K562 (cell line): ENCODE measurements at regions not wholly inside any gene's neighbourhood (a gene's known extent, or its start where the extent isn't known, plus 50 kb on each side); places are given as distances from the start of the nearest gene placed in this dataset.
"Not testable (repeated sequence)": the region's sequence is repeated elsewhere in the genome, so short reads cannot be mapped to it uniquely, and the experiment has no call there.

ENCODE experiments used
- ATAC-seq: fragments of 200-7000 bp; cut with Tn5 transposase; 3 replicates; pipeline ENCODE4 v1.9.1; 2020; ENCODE audit warnings: moderate library complexity
- BruUV-seq: library from RNA; stranded (reverse); fragments of 400-500 nt; replicated peaks from 2 replicates; lab custom pipeline; 2021; lab: Mats Ljungman, UMichigan
- CTCF ChIA-PET: fragments of 300-600 bp; formaldehyde crosslinking; extraction: SDS; loops from one replicate; lab custom pipeline; 2021; ENCODE audit warnings: low intra/inter-chr PET ratio; lab: Yijun Ruan, JAX
- POLR2A ChIA-PET: fragments of 300-600, 350-650 bp; sonication (Branson Sonifier 250); formaldehyde crosslinking; extraction: SDS; loops from one replicate; lab custom pipeline; 2021; ENCODE audit warnings: antibody characterized with exemption, inconsistent platforms; lab: Yijun Ruan, JAX
- DNase-seq, 4 experiments: peaks; one replicate each; pipeline versions ENCODE4 v3.0.0 to v3.0.0-alpha.2; 2011 to 2018; ENCODE audit warnings: low spot score in 3 of 4, mixed read lengths in 3 of 4; ENCODE audit errors: extremely low read depth in 1 of 4
- FAIRE-seq: peaks from 2 replicates; lab custom pipeline; 2011; peaks lifted over from hg19 to GRCh38; lab: Jason Lieb, UNC
- H2AFZ ChIP-seq: 2 replicates; pipeline ENCODE4 v1.6.0; 2011; ENCODE audit warnings: low read depth, low read length, control low read depth, inconsistent platforms
- H3K27ac ChIP-seq: fragments of 200-600 bp; 3 replicates; pipeline ENCODE4 v1.8.0; 2011; ENCODE audit warnings: low read depth, mild to moderate bottlenecking, control low read depth, inconsistent platforms, low read length, moderate library complexity, mixed read lengths; ENCODE audit errors: extremely low read depth
- H3K27me3 ChIP-seq, 2 experiments: fragments of 300-600 bp in 1 of 2; 2 replicates in 1 of 2; 3 replicates in 1 of 2; pipeline versions ENCODE4 v1.6.0 to v1.8.0; 2011; ENCODE audit warnings: inconsistent platforms in 2 of 2, low read length in 2 of 2, mild to moderate bottlenecking in 1 of 2, mixed read lengths in 1 of 2, moderate library complexity in 1 of 2; ENCODE audit not compliant: control insufficient read depth in 2 of 2, insufficient read depth in 2 of 2
- H3K36me3 ChIP-seq: fragments of 300-600 bp; 3 replicates; pipeline ENCODE4 v1.8.0; 2011; ENCODE audit warnings: mild to moderate bottlenecking, low read length, inconsistent platforms; ENCODE audit not compliant: control insufficient read depth, insufficient read depth
- H3K4me1 ChIP-seq, 2 experiments: fragments of 200-600 bp in 1 of 2; replicated peaks in 1 of 2; 2 replicates in 1 of 2; 3 replicates in 1 of 2; pipeline versions ENCODE4 v1.5.1 to v1.8.0; 2011; ENCODE audit warnings: inconsistent platforms in 2 of 2, low read length in 2 of 2, mild to moderate bottlenecking in 1 of 2, mixed read lengths in 1 of 2, moderate library complexity in 1 of 2; ENCODE audit not compliant: control insufficient read depth in 2 of 2, insufficient read depth in 2 of 2
- H3K4me2 ChIP-seq: 2 replicates; pipeline ENCODE4 v1.6.1; 2011; ENCODE audit warnings: low read length, control low read depth, inconsistent platforms, mixed read lengths; ENCODE audit not compliant: insufficient read depth
- H3K4me3 ChIP-seq: fragments of 200-600 bp; sonication (generic), shearing (Covaris generic); 2 replicates; pipeline ENCODE4 v1.5.1; 2016; ENCODE audit warnings: control low read depth, inconsistent platforms
- H3K79me2 ChIP-seq: fragments of 200-600 bp; 3 replicates; pipeline ENCODE4 v1.8.0; 2011; ENCODE audit warnings: low read length, inconsistent platforms; ENCODE audit not compliant: control insufficient read depth, insufficient read depth
- H3K9ac ChIP-seq, 2 experiments: 2 replicates each; pipeline versions ENCODE4 v1.6.0 to v1.6.1; 2011; ENCODE audit warnings: low read depth in 2 of 2, low read length in 2 of 2, control low read depth in 1 of 2, inconsistent platforms in 1 of 2, mild to moderate bottlenecking in 1 of 2, mixed read lengths in 1 of 2; ENCODE audit not compliant: insufficient read depth in 1 of 2
- H3K9me1 ChIP-seq: one replicate; pipeline ENCODE4 v1.6.0; 2011; ENCODE audit warnings: inconsistent platforms, mild to moderate bottlenecking, low read length, moderate library complexity; ENCODE audit not compliant: control insufficient read depth, insufficient read depth
- H3K9me3 ChIP-seq: replicated peaks from 2 replicates; pipeline ENCODE4 v1.5.1; 2011; ENCODE audit warnings: low read depth, low read length, inconsistent platforms; ENCODE audit not compliant: control insufficient read depth, insufficient read depth
- H4K20me1 ChIP-seq: replicated peaks from 2 replicates; pipeline ENCODE4 v1.6.1; 2011; ENCODE audit warnings: low read length, inconsistent platforms, mixed read lengths; ENCODE audit not compliant: control insufficient read depth, insufficient read depth
- CLOCK ChIP-seq: fragments of 250-450 bp; sonication (Bioruptor Pico); IDR thresholded peaks from 2 replicates; pipeline ENCODE4 v1.4.0; 2020; ENCODE audit warnings: mild to moderate bottlenecking, moderate library complexity, borderline replicate concordance
- NFIX ChIP-seq: fragments of 250-450 bp; sonication (Bioruptor Pico); IDR thresholded peaks from 2 replicates; pipeline ENCODE4 v1.4.0; 2020; ENCODE audit warnings: low read depth, mild to moderate bottlenecking, moderate library complexity
- NRF1 ChIP-seq, 2 experiments: fragments of 450-650 bp; IDR thresholded peaks in 1 of 2; conservative IDR thresholded peaks in 1 of 2; 2 replicates each; pipeline ENCODE4 v1.6.1; 2014; ENCODE audit warnings: mild to moderate bottlenecking in 2 of 2
- SREBF1 ChIP-seq: fragments of 150-350 bp; IDR thresholded peaks from 2 replicates; pipeline ENCODE4 v1.6.1; 2014; ENCODE audit warnings: antibody characterized with exemption, low read depth, low read length, borderline replicate concordance
- XRCC5 ChIP-seq: fragments of 200-400 bp; formaldehyde crosslinking; IDR thresholded peaks from 2 replicates; pipeline ENCODE4 v1.6.1; 2017; ENCODE audit warnings: low read depth, mild to moderate bottlenecking, low read length
- ZMIZ1 ChIP-seq, 2 experiments: fragments of 150-350 bp in 1 of 2; IDR thresholded peaks; 2 replicates each; pipeline ENCODE4 v1.6.1; 2012 to 2016; ENCODE audit warnings: low read depth in 2 of 2, low read length in 2 of 2, mild to moderate bottlenecking in 1 of 2, moderate library complexity in 1 of 2
- WGBS: fragments of 100-300 bp; shearing (Covaris generic); methylation state at CpG from one replicate; pipeline ENCODE4 v1.1.6; 2016; ENCODE audit warnings: low coverage, mixed read lengths; ENCODE audit not compliant: insufficient coverage; ENCODE audit errors: missing lambda C conversion rate; 5-methylcytosine and 5-hydroxymethylcytosine counted together
- in situ Hi-C: fragments of 300-500 bp; cut with MboI; formaldehyde crosslinking; loops from 4 replicates; pipeline ENCODE4 v1.15.0; 2018; ENCODE audit warnings: inconsistent platforms, mixed read lengths
- intact Hi-C: fragments of 100-400 bp; cut with micrococcal nuclease; formaldehyde crosslinking; loops from 2 replicates; pipeline ENCODE4 v1.14.2; 2022

- H3K4me1 ChIP-seq, H2AFZ ChIP-seq, H3K4me3 ChIP-seq, ATAC-seq, CTCF ChIA-PET, H3K79me2 ChIP-seq, H3K9me1 ChIP-seq, H3K4me2 ChIP-seq, H4K20me1 ChIP-seq, POLR2A ChIA-PET, H3K27me3 ChIP-seq, in situ Hi-C loops, BruUV-seq, H3K27ac ChIP-seq, H3K9me3 ChIP-seq, H3K9ac ChIP-seq, H3K36me3 ChIP-seq, DNase-seq, FAIRE-seq: not testable (repeated sequence)
- WGBS = 0% methylated on average over 3 of the region's 3 CpGs
- intact Hi-C loops = loop anchor here (10.0 kb wide), 1 partner anchor 256 kb away; no protein-coding TSS in a partner anchor
These were observed 144.0 kb downstream of the CCNG2 start for GRCh38 chr4:77300996-77301395.

- no peak for DNase-seq
- in situ Hi-C loops = no loop called here
- Histone ChIP-seq H3K36me3 (no peaks in the 10 kb centered on the region), H3K4me1 (no peaks in the 10 kb centered on the region), H2AFZ (no peak overlapping the region), H4K20me1 (no peaks in the 10 kb centered on the region), H3K9ac (no peak overlapping the region), H3K9me1 (no peaks in the 10 kb centered on the region), H3K9me3 (no peaks in the 10 kb centered on the region), H3K4me3 (no peak overlapping the region), H3K4me2 (no peak overlapping the region), H3K79me2 (no peaks in the 10 kb centered on the region), H3K27ac (no peak overlapping the region), H3K27me3 (0 out of 5 replicates have a peak, but pooled peaks cover 0 to 9% of the 10 kb centered on the region in 2 experiments)
- WGBS = 0% methylated on average over 2 of the region's 2 CpGs
- no TSS peak for BruUV-seq
- FAIRE-seq = no peak
- intact Hi-C loops = loop anchor here (10.0 kb wide), 1 partner anchor 261 kb away; no protein-coding TSS in a partner anchor
- ChIA-PET CTCF (interaction anchor here (1.5 kb wide), 1 partner anchor 259 kb away, joined by 5 read pairs; no protein-coding TSS in a partner anchor), POLR2A (interaction anchor here (0.9 kb wide), 1 partner anchor 51 kb away, joined by 3 read pairs; no protein-coding TSS in a partner anchor)
- no peak for TF ChIP-seq ZMIZ1 (IDR thresholded peaks at IDR 0.05; ENCODE audit: low read depth in 2 of 2, low read length in 2 of 2)
- no peak for TF ChIP-seq SREBF1
- no peak for TF ChIP-seq NFIX (CRISPR knock-in tag)
- TF ChIP-seq CLOCK (CRISPR knock-in tag) = no peak
- TF ChIP-seq NRF1 (conservative IDR thresholded peaks at IDR 0.05 in 1 of 2, IDR thresholded peaks at IDR 0.05 in 1 of 2) = no peak
- TF ChIP-seq XRCC5 = no peak
- no peak for ATAC-seq
These were observed 148.8 kb downstream of the CCNG2 start for GRCh38 chr4:77305766-77306165.
